IPS DF 19.7 (cell line): ENCODE measurements at regions not wholly inside any gene's neighbourhood (a gene's known extent, or its start where the extent isn't known, plus 50 kb on each side); places are given as distances from the start of the nearest gene placed in this dataset.

ENCODE experiments used
- DNase-seq: peaks from one replicate; pipeline ENCODE4 v3.0.0-alpha.2; 2013; ENCODE audit warnings: low read depth, low spot score

- DNase-seq, result no peak
These were observed 259.6 kb downstream of the RPS24 start for GRCh38 chr10:78292982-78293865.

GRCh38 chr10:78295242-78295641 lies 261.6 kb downstream of the RPS24 start:
- no peak for DNase-seq

GRCh38 chr10:78296785-78297184 lies 263.1 kb downstream of the RPS24 start:
- DNase-seq, result no peak

GRCh38 chr10:78297997-78298396 lies 264.3 kb downstream of the RPS24 start:
- no peak for DNase-seq

- no peak for DNase-seq
These were observed 265.2 kb downstream of the RPS24 start for GRCh38 chr10:78298835-78299234.

- DNase-seq, result no peak
These were observed 266.3 kb downstream of the RPS24 start for GRCh38 chr10:78299851-78300468.

GRCh38 chr10:78300526-78300925 lies 266.9 kb downstream of the RPS24 start:
- DNase-seq, result no peak

GRCh38 chr10:78301481-78301880 lies 267.8 kb downstream of the RPS24 start:
- no peak for DNase-seq

- no peak for DNase-seq
These were observed 268.5 kb downstream of the RPS24 start for GRCh38 chr10:78301891-78302738.

- no peak for DNase-seq
These were observed 269.0 kb downstream of the RPS24 start for GRCh38 chr10:78302739-78302988.

- DNase-seq, result no peak
These were observed 269.6 kb downstream of the RPS24 start for GRCh38 chr10:78302989-78303854.

- no peak for DNase-seq
These were observed 270.7 kb downstream of the RPS24 start for GRCh38 chr10:78304091-78305045.

- DNase-seq, result no peak
These were observed 271.6 kb downstream of the RPS24 start for GRCh38 chr10:78305311-78305710.

GRCh38 chr10:78306358-78306757 lies 272.7 kb downstream of the RPS24 start:
- DNase-seq, result no peak

GRCh38 chr10:78307576-78307975 lies 273.9 kb downstream of the RPS24 start:
- no peak for DNase-seq

- DNase-seq, result no peak
These were observed 276.0 kb downstream of the RPS24 start for GRCh38 chr10:78309536-78310237.

- DNase-seq, result no peak
These were observed 276.9 kb downstream of the RPS24 start for GRCh38 chr10:78310481-78311080.

GRCh38 chr10:78312197-78313047 lies 278.8 kb downstream of the RPS24 start:
- DNase-seq, result no peak

GRCh38 chr10:78313048-78313381 lies 279.4 kb downstream of the RPS24 start:
- DNase-seq, result no peak
